ENCODE measurements at regions not wholly inside any gene's neighbourhood (a gene's known extent, or its start where the extent isn't known, plus 50 kb on each side); places are given as distances from the start of the nearest gene placed in this dataset.
"Not testable (repeated sequence)": the region's sequence is repeated elsewhere in the genome, so short reads cannot be mapped to it uniquely, and the experiment has no call there.

- TF ChIP-seq CTCF (IDR thresholded peaks at IDR 0.05); POLR2A (IDR thresholded peaks at IDR 0.05; ENCODE audit: low read depth); POLR2AphosphoS5 (IDR thresholded peaks at IDR 0.05); EP300 (IDR thresholded peaks at IDR 0.05): not testable (repeated sequence)
Measured at GRCh38 chr9:78142264-78142663, 93.6 kb upstream of the CEP78 start.
